ENCODE measurements at regions not wholly inside any gene's neighbourhood (a gene's known extent, or its start where the extent isn't known, plus 50 kb on each side); places are given as distances from the start of the nearest gene placed in this dataset.

DNA sequence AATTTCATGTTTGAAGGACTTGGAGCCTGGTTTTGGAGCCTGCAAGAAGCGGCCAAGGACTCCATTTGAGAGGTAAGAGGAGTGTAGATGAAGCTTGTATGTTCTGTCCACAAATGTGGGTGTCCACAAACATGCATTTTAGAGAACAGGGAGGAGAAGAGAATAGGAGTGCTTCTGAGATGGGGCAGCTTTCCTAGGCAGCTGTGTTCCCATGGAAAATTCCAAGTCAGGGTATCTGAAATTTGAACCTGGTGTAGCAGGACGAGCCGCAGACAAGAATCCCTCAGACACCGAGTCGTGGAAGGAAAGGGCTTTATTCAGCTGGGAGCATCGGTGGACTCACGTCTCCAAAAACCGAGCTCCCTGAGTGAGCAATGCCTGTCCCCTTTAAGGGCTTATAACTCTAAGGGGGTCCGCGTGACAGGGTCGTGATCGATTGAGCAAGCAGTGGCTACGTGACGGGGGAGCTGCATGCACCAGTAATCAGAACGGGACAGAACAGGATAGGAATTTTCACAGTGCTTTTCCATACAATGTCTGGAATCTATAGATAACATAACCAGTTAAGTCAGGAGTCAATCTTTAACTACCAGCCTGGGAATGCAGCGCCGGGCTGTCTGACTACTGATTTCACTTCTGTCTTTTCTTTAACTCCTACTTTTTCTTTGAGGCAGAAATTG, 71.4 kb upstream of the WDR72 start:
- ATAC-seq (no peak), DNase-seq (no peak)
- H3K27me3 ChIP-seq = peaks cover 0 to 2% (median 0%) of the 10 kb centered on the region in 9 donors
- TF ChIP-seq CTCF (IDR thresholded peaks at IDR 0.05) (no peak), POLR2A (IDR thresholded peaks at IDR 0.05) (no peak)
- H3K9me3 ChIP-seq = no peaks in the 10 kb centered on the region
- WGBS, 4 donors = 40 to 55% (median 46%) methylated on average over 17 of the region's 17 CpGs
- no peaks in the 10 kb centered on the region for H3K36me3 ChIP-seq
- no peak overlapping the region for H3K27ac ChIP-seq
- intact Hi-C loops (cut with DNase I) = loop anchor here in 1 of 10 donors (10.0 kb wide), 1 partner anchor 64 kb away; no protein-coding TSS in a partner anchor
- H3K4me3 ChIP-seq = no peak overlapping the region
- H3K4me1 ChIP-seq = peaks cover 0 to 20% (median 2%) of the 10 kb centered on the region in 12 donors

DNA sequence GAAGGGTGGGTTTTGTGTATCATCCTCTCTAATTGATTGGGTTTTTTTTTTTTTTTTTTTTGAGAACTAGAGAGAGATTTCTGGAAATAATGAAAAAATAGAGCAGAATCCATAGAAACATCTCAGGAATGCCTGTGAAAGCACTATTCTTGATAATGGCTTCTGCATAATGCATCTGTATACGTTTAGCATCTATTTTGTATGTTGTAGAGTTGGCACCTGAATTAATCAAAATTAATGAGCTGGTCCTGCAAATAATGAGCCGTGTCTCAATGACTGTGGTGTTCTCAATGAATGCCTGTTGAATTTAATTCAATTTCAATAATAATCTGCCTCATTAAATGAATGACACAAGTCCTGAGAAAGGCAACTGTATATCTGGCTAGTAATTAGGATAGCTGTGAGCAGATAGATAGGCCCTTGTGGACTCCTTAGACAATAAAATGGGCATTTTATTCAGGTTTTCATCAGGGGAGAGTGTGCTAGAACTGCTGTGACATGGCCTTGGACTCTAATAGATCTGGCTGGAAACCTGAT, 70.5 kb upstream of the WDR72 start:
- Histone ChIP-seq H3K27ac (no peak overlapping the region), H3K36me3 (no peaks in the 10 kb centered on the region), H3K9me3 (peaks cover 0 to 2% (median 0%) of the 10 kb centered on the region in 12 donors), H3K4me3 (no peak overlapping the region), H3K4me1 (peaks cover 0 to 20% (median 2%) of the 10 kb centered on the region in 12 donors), H3K27me3 (peaks cover 0 to 2% (median 0%) of the 10 kb centered on the region in 9 donors)
- TF ChIP-seq CTCF (IDR thresholded peaks at IDR 0.05) = no peak
- no peak for TF ChIP-seq POLR2A (IDR thresholded peaks at IDR 0.05)
- ATAC-seq (no peak), DNase-seq (no peak)
- intact Hi-C loops (cut with DNase I) = loop anchor here in 1 of 10 donors (10.0 kb wide), 1 partner anchor 65 kb away; no protein-coding TSS in a partner anchor
- WGBS, 4 donors = 70 to 79% (median 78%) methylated on average over 2 of the region's 2 CpGs

DNA sequence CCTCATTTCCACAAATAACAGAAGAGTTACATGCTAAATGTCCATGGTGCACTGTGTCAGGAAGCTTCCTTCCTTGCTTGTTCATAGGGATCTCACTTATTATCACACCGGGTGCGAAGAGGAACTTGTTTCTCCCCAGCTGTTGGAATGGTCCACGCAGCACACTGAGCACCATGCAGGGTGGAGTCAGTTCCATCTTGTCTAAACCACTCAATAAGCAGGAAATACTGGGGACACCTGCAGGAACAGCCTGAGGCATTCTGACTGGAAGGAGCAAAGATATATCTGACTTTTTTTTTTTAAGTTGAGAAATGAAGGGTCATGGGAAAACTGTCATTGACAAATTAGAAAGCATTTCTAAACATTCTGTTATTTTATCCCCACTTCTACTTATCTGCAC, 70.0 kb upstream of the WDR72 start:
- WGBS, 4 donors = 70 to 85% (median 76%) methylated on average over 3 of the region's 3 CpGs
- Histone ChIP-seq H3K36me3 (no peaks in the 10 kb centered on the region), H3K27me3 (peaks cover 0 to 2% (median 0%) of the 10 kb centered on the region in 9 donors), H3K4me3 (no peak overlapping the region), H3K27ac (no peak overlapping the region), H3K9me3 (peaks cover 0 to 7% (median 0%) of the 10 kb centered on the region in 12 donors), H3K4me1 (peaks cover 0 to 20% (median 2%) of the 10 kb centered on the region in 12 donors)
- TF ChIP-seq CTCF (IDR thresholded peaks at IDR 0.05) = no peak
- TF ChIP-seq POLR2A (IDR thresholded peaks at IDR 0.05) = no peak
- ATAC-seq (no peak), DNase-seq (no peak)
- intact Hi-C loops (cut with DNase I) = no loop called here

- Histone ChIP-seq H3K9me3 (peaks cover 0 to 13% (median 0%) of the 10 kb centered on the region in 12 donors), H3K4me3 (no peak overlapping the region), H3K27me3 (peaks cover 0 to 2% (median 0%) of the 10 kb centered on the region in 9 donors), H3K27ac (no peak overlapping the region), H3K36me3 (no peaks in the 10 kb centered on the region), H3K4me1 (peaks cover 0 to 6% (median 0%) of the 10 kb centered on the region in 12 donors)
- DNase-seq (no peak), ATAC-seq (no peak)
- no peak for TF ChIP-seq CTCF (IDR thresholded peaks at IDR 0.05)
- no peak for TF ChIP-seq POLR2A (IDR thresholded peaks at IDR 0.05)
- intact Hi-C loops (cut with DNase I) = no loop called here
- 65 to 87% (median 71%) methylated on average over 4 of the region's 4 CpGs for WGBS, 4 donors
Observed at GRCh38 chr15:53827355-53827754, 67.9 kb upstream of the WDR72 start.
